Spleen (tissue), 11 donors: ENCODE measurements at regions not wholly inside any gene's neighbourhood (a gene's known extent, or its start where the extent isn't known, plus 50 kb on each side); places are given as distances from the start of the nearest gene placed in this dataset.

Experiments
- DNase-seq: peaks from one replicate; pipeline ENCODE4 v3.0.0-alpha.2; 2020
- H3K27ac ChIP-seq, 8 donors: fragments of 200-600 bp; sonication (generic) in 7 of 8; 1 replicate in 4 of 8; 2 replicates in 4 of 8; pipeline versions ENCODE4 v1.5.0 to v1.8.0; 2016 to 2021; ENCODE audit warnings: inconsistent platforms in 4 of 8, mild to moderate bottlenecking in 4 of 8, moderate library complexity in 1 of 8
- H3K27me3 ChIP-seq, 7 donors: fragments of 200-600 bp; sonication (generic) in 6 of 7; replicated peaks in 1 of 7; 1 replicate in 4 of 7; 2 replicates in 3 of 7; pipeline versions ENCODE4 v1.5.0 to v1.8.0; 2016 to 2021; ENCODE audit warnings: inconsistent platforms in 3 of 7, mild to moderate bottlenecking in 1 of 7
- H3K36me3 ChIP-seq, 6 donors: fragments of 200-600 bp; sonication (generic) in 5 of 6; 1 replicate in 4 of 6; 2 replicates in 2 of 6; pipeline versions ENCODE4 v1.5.0 to v1.8.0; 2016 to 2021; ENCODE audit warnings: inconsistent platforms in 2 of 6
- H3K4me1 ChIP-seq, 6 donors: fragments of 200-600 bp; sonication (generic) in 5 of 6; 1 replicate in 3 of 6; 2 replicates in 3 of 6; pipeline versions ENCODE4 v1.5.0 to v1.8.0; 2016 to 2021; ENCODE audit warnings: inconsistent platforms in 3 of 6
- H3K4me3 ChIP-seq, 8 donors: fragments of 200-600 bp; sonication (generic) in 7 of 8; 1 replicate in 4 of 8; 2 replicates in 4 of 8; pipeline versions ENCODE4 v1.5.0 to v1.8.0; 2016 to 2021; ENCODE audit warnings: inconsistent platforms in 4 of 8, mild to moderate bottlenecking in 4 of 8, moderate library complexity in 2 of 8
- H3K9me3 ChIP-seq, 8 donors: fragments of 200-600 bp; sonication (generic) in 7 of 8; 1 replicate in 4 of 8; 2 replicates in 4 of 8; pipeline versions ENCODE4 v1.5.0 to v1.8.0; 2016 to 2021; ENCODE audit warnings: inconsistent platforms in 4 of 8
- CTCF ChIP-seq, 11 experiments: fragments of 200-600 bp in 7 of 11; fragments of 450-650 bp in 4 of 11; sonication (generic) in 4 of 11; IDR thresholded peaks in 8 of 11; conservative IDR thresholded peaks in 3 of 11; 1 replicate in 7 of 11; 2 replicates in 4 of 11; pipeline versions ENCODE4 v1.4.0 to v1.8.0; 2016 to 2021; ENCODE audit warnings: antibody characterized with exemption in 11 of 11, inconsistent platforms in 4 of 11, mild to moderate bottlenecking in 1 of 11
- POLR2A ChIP-seq, 3 donors: fragments of 450-650 bp; IDR thresholded peaks; one replicate each; pipeline ENCODE4 v1.5.1; 2017; ENCODE audit warnings: antibody characterized with exemption in 3 of 3, mild to moderate bottlenecking in 1 of 3
- POLR2AphosphoS5 ChIP-seq, 3 donors: sonication (generic); formaldehyde crosslinking; IDR thresholded peaks; one replicate each; pipeline ENCODE4 v1.5.1; 2017; ENCODE audit warnings: antibody characterized with exemption in 3 of 3
- WGBS, 5 donors: extraction: QIAGEN DNeasy Blood & Tissue Kit in 3 of 5; methylation state at CpG; one replicate each; pipeline versions ENCODE4 v1.1.5 to v1.1.7; 2013 to 2018; 5-methylcytosine and 5-hydroxymethylcytosine counted together
- intact Hi-C: fragments of 100-400 bp; cut with DNase I; formaldehyde crosslinking; loops from one replicate; pipeline ENCODE4 v1.15.0; 2023; ENCODE audit warnings: low total_unique reads
- donor health status: healthy with polysubstance abuse.
- donor health status: DM: no; HTN: no; CAD: no; lungs with moderate emphysema.
- donor health status: DM: no; HTN: no; CAD: no.
- donor health status: Bipolar disorder and iron deficiency.
- donor health status: healthy.
- donor health status: DM: no; HTN: no; CAD: no.
- donor health status: DM: yes; HTN: yes; CAD: no.

DNA sequence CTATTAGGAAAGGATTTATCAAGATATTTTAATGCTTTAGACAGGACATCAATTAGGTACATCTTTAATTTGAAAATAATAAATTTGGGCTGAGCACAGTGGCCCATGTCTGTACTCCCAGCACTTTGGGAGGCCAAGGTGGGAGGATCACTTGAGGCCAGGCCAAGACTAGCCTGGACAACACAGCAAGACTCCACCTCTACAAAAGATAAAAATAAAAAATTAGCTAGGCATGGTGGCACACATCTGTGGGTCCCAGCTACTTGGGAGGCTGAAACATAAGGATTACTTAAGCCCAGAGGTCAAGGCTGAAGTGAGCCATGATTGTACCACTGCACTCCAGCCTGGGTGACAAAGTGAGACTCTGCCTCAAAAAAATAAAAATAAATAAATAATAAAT lies 59.6 kb upstream of the IRF2 start:
- TF ChIP-seq POLR2A (IDR thresholded peaks at IDR 0.05): no peak
- no peak for TF ChIP-seq CTCF (IDR thresholded peaks at IDR 0.05 in 8 of 11, conservative IDR thresholded peaks at IDR 0.05 in 3 of 11)
- TF ChIP-seq POLR2AphosphoS5 (IDR thresholded peaks at IDR 0.05): no peak
- peaks cover 24 to 86% (median 49%) of the 10 kb centered on the region in 6 donors for H3K4me1 ChIP-seq
- peak overlapping the region; percentile 95 to 99 (median 98) for H3K27ac ChIP-seq
- no peaks in the 10 kb centered on the region for H3K9me3 ChIP-seq
- no peaks in the 10 kb centered on the region for H3K27me3 ChIP-seq
- intact Hi-C loops: loop anchor here (10.0 kb wide), 2 partner anchors 59 to 119 kb away; partner anchors contain the start of gene IRF2
- H3K36me3 ChIP-seq: no peaks in the 10 kb centered on the region
- no peak overlapping the region for H3K4me3 ChIP-seq
- DNase-seq: no peak

- Histone ChIP-seq H3K9me3 (no peaks in the 10 kb centered on the region), H3K4me3 (no peak overlapping the region), H3K36me3 (no peaks in the 10 kb centered on the region), H3K4me1 (peaks cover 20 to 93% (median 34%) of the 10 kb centered on the region in 6 donors), H3K27me3 (no peaks in the 10 kb centered on the region), H3K27ac (peak overlapping the region in 1 of 8 donors; percentile 99)
- TF ChIP-seq POLR2AphosphoS5 (IDR thresholded peaks at IDR 0.05) (no peak), CTCF (IDR thresholded peaks at IDR 0.05 in 8 of 11, conservative IDR thresholded peaks at IDR 0.05 in 3 of 11) (no peak), POLR2A (IDR thresholded peaks at IDR 0.05) (no peak)
- DNase-seq: no peak
- intact Hi-C loops: loop anchor here (10.0 kb wide), 2 partner anchors 56 to 116 kb away; partner anchors contain the start of gene IRF2
- WGBS, 5 donors: 68 to 85% (median 72%) methylated on average over 2 of the region's 2 CpGs
Measured at GRCh38 chr4:184531008-184531407, 56.7 kb upstream of the IRF2 start.

- Histone ChIP-seq H3K9me3 (peaks cover 0 to 13% (median 1%) of the 10 kb centered on the region in 8 donors), H3K27ac (no peak overlapping the region)
Measured at GRCh38 chr4:184529283-184529682, 54.9 kb upstream of the IRF2 start.

GRCh38 chr4:184528713-184529112 lies 54.4 kb upstream of the IRF2 start:
- TF ChIP-seq CTCF (IDR thresholded peaks at IDR 0.05 in 8 of 11, conservative IDR thresholded peaks at IDR 0.05 in 3 of 11) (no peak), POLR2AphosphoS5 (IDR thresholded peaks at IDR 0.05) (no peak), POLR2A (IDR thresholded peaks at IDR 0.05) (no peak)
- Histone ChIP-seq H3K27me3 (no peaks in the 10 kb centered on the region), H3K27ac (no peak overlapping the region), H3K36me3 (no peaks in the 10 kb centered on the region), H3K4me3 (no peak overlapping the region), H3K4me1 (peaks cover 4 to 71% (median 11%) of the 10 kb centered on the region in 6 donors), H3K9me3 (peaks cover 0 to 13% (median 1%) of the 10 kb centered on the region in 8 donors)
- DNase-seq: no peak
- intact Hi-C loops: no loop called here
- 69 to 76% (median 73%) methylated on average over 3 of the region's 3 CpGs for WGBS, 5 donors

More at GRCh38 chr4:184529283-184529682, 54.9 kb upstream of the IRF2 start:
- no peak for DNase-seq
- intact Hi-C loops: no loop called here
- H3K36me3 ChIP-seq: no peaks in the 10 kb centered on the region
- 81 to 94% (median 83%) methylated on average over 5 of the region's 5 CpGs for WGBS, 5 donors
- no peak for TF ChIP-seq POLR2A (IDR thresholded peaks at IDR 0.05)
- no peak for TF ChIP-seq POLR2AphosphoS5 (IDR thresholded peaks at IDR 0.05)
- no peak for TF ChIP-seq CTCF (IDR thresholded peaks at IDR 0.05 in 8 of 11, conservative IDR thresholded peaks at IDR 0.05 in 3 of 11)
- no peak overlapping the region for H3K4me3 ChIP-seq
- H3K27me3 ChIP-seq: no peaks in the 10 kb centered on the region
- peaks cover 10 to 77% (median 17%) of the 10 kb centered on the region in 6 donors for H3K4me1 ChIP-seq
